ENCODE measurements at regions not wholly inside any gene's neighbourhood (a gene's known extent, or its start where the extent isn't known, plus 50 kb on each side); places are given as distances from the start of the nearest gene placed in this dataset.

GRCh38 chr7:157483971-157484410, 147.2 kb downstream of the DNAJB6 start:
- no peak for DNase-seq
- Histone ChIP-seq H3K27me3 (ENCODE audit: insufficient read depth, low read length, poor library complexity) (no peaks in the 10 kb centered on the region), H3K18ac (ENCODE audit: low read length) (no peak overlapping the region), H2BK15ac (replicated peaks; ENCODE audit: low read depth) (no peak overlapping the region), H2BK120ac (ENCODE audit: low read depth, low read length) (no peak overlapping the region), H3K9ac (ENCODE audit: low read length) (no peak overlapping the region), H3K23ac (ENCODE audit: low read length) (no peak overlapping the region), H2BK5ac (ENCODE audit: low read length) (no peak overlapping the region), H3K4me1 (ENCODE audit: control insufficient read depth, low read depth, low read length) (no peaks in the 10 kb centered on the region), H3K79me2 (ENCODE audit: control insufficient read depth, insufficient read depth, low read length) (no peaks in the 10 kb centered on the region), H4K8ac (ENCODE audit: low read depth, low read length) (no peak overlapping the region), H3K56ac (ENCODE audit: low read length) (no peak overlapping the region), H3K36me3 (ENCODE audit: control insufficient read depth, insufficient read depth, low read length) (no peaks in the 10 kb centered on the region), H3K79me1 (ENCODE audit: low read length) (no peaks in the 10 kb centered on the region), H3K4me3 (ENCODE audit: low read length) (no peak overlapping the region), H3K4me2 (ENCODE audit: low read length) (no peak overlapping the region), H4K5ac (ENCODE audit: low read length) (no peak overlapping the region), H3K27ac (ENCODE audit: low read depth, low read length) (no peak overlapping the region), H2AK5ac (ENCODE audit: low read length) (no peak overlapping the region), H3K4ac (ENCODE audit: low read depth, low read length) (no peak overlapping the region)
- no CpG with 5 or more reads among the region's 11 CpGs for WGBS (ENCODE audit: extremely low coverage, insufficient coverage, low lambda C conversion rate)

- WGBS (ENCODE audit: extremely low coverage, insufficient coverage, low lambda C conversion rate), result no CpG with 5 or more reads among the region's 28 CpGs
These were observed 147.7 kb downstream of the DNAJB6 start for GRCh38 chr7:157484411-157485081.

GRCh38 chr7:157485361-157485831, 148.6 kb downstream of the DNAJB6 start:
- Histone ChIP-seq H3K4ac (ENCODE audit: low read depth, low read length) (no peak overlapping the region), H3K18ac (ENCODE audit: low read length) (no peak overlapping the region), H4K8ac (ENCODE audit: low read depth, low read length) (no peak overlapping the region), H3K79me2 (ENCODE audit: control insufficient read depth, insufficient read depth, low read length) (no peaks in the 10 kb centered on the region), H3K4me1 (ENCODE audit: control insufficient read depth, low read depth, low read length) (no peaks in the 10 kb centered on the region), H3K79me1 (ENCODE audit: low read length) (no peaks in the 10 kb centered on the region), H3K27me3 (ENCODE audit: insufficient read depth, low read length, poor library complexity) (no peaks in the 10 kb centered on the region), H3K23ac (ENCODE audit: low read length) (no peak overlapping the region), H2BK15ac (replicated peaks; ENCODE audit: low read depth) (no peak overlapping the region), H3K36me3 (ENCODE audit: control insufficient read depth, insufficient read depth, low read length) (no peaks in the 10 kb centered on the region), H3K56ac (ENCODE audit: low read length) (no peak overlapping the region), H3K27ac (ENCODE audit: low read depth, low read length) (no peak overlapping the region), H3K4me2 (ENCODE audit: low read length) (no peak overlapping the region), H2BK5ac (ENCODE audit: low read length) (no peak overlapping the region), H3K9ac (ENCODE audit: low read length) (no peak overlapping the region), H4K5ac (ENCODE audit: low read length) (no peak overlapping the region), H2AK5ac (ENCODE audit: low read length) (no peak overlapping the region), H3K4me3 (ENCODE audit: low read length) (no peak overlapping the region), H2BK120ac (ENCODE audit: low read depth, low read length) (no peak overlapping the region)
- no CpG with 5 or more reads among the region's 12 CpGs for WGBS (ENCODE audit: extremely low coverage, insufficient coverage, low lambda C conversion rate)
- no peak for DNase-seq

More at GRCh38 chr7:157484411-157485081, 147.7 kb downstream of the DNAJB6 start:
- no peak overlapping the region for H3K4me2 ChIP-seq (ENCODE audit: low read length)
- H3K36me3 ChIP-seq (ENCODE audit: control insufficient read depth, insufficient read depth, low read length), result no peaks in the 10 kb centered on the region
- no peak overlapping the region for H4K8ac ChIP-seq (ENCODE audit: low read depth, low read length)
- no peak overlapping the region for H2BK15ac ChIP-seq (replicated peaks; ENCODE audit: low read depth)
- H3K23ac ChIP-seq (ENCODE audit: low read length), result no peak overlapping the region
- H3K56ac ChIP-seq (ENCODE audit: low read length), result no peak overlapping the region
- H2AK5ac ChIP-seq (ENCODE audit: low read length), result no peak overlapping the region
- no peak overlapping the region for H3K27ac ChIP-seq (ENCODE audit: low read depth, low read length)
- no peak overlapping the region for H3K4ac ChIP-seq (ENCODE audit: low read depth, low read length)
- no peaks in the 10 kb centered on the region for H3K27me3 ChIP-seq (ENCODE audit: insufficient read depth, low read length, poor library complexity)
- H3K4me1 ChIP-seq (ENCODE audit: control insufficient read depth, low read depth, low read length), result no peaks in the 10 kb centered on the region
- no peaks in the 10 kb centered on the region for H3K79me1 ChIP-seq (ENCODE audit: low read length)
- no peak overlapping the region for H2BK5ac ChIP-seq (ENCODE audit: low read length)
- H3K9ac ChIP-seq (ENCODE audit: low read length), result no peak overlapping the region
- DNase-seq, result no peak
- H3K79me2 ChIP-seq (ENCODE audit: control insufficient read depth, insufficient read depth, low read length), result no peaks in the 10 kb centered on the region
- H3K18ac ChIP-seq (ENCODE audit: low read length), result no peak overlapping the region
- H3K4me3 ChIP-seq (ENCODE audit: low read length), result no peak overlapping the region
- H2BK120ac ChIP-seq (ENCODE audit: low read depth, low read length), result no peak overlapping the region
- H4K5ac ChIP-seq (ENCODE audit: low read length), result no peak overlapping the region

- WGBS (ENCODE audit: extremely low coverage, insufficient coverage, low lambda C conversion rate), result 100% methylated on average over 1 of the region's 11 CpGs
These were observed 149.4 kb downstream of the DNAJB6 start for GRCh38 chr7:157486007-157486755.

GRCh38 chr7:157487046-157487770, 150.4 kb downstream of the DNAJB6 start:
- Histone ChIP-seq H3K4ac (ENCODE audit: low read depth, low read length) (no peak overlapping the region), H3K23ac (ENCODE audit: low read length) (no peak overlapping the region), H3K79me1 (ENCODE audit: low read length) (no peaks in the 10 kb centered on the region), H4K8ac (ENCODE audit: low read depth, low read length) (no peak overlapping the region), H3K18ac (ENCODE audit: low read length) (no peak overlapping the region), H3K4me2 (ENCODE audit: low read length) (no peak overlapping the region), H3K9ac (ENCODE audit: low read length) (no peak overlapping the region), H2BK120ac (ENCODE audit: low read depth, low read length) (no peak overlapping the region), H3K4me1 (ENCODE audit: control insufficient read depth, low read depth, low read length) (no peaks in the 10 kb centered on the region), H3K56ac (ENCODE audit: low read length) (no peak overlapping the region), H3K27ac (ENCODE audit: low read depth, low read length) (no peak overlapping the region), H4K5ac (ENCODE audit: low read length) (no peak overlapping the region), H3K79me2 (ENCODE audit: control insufficient read depth, insufficient read depth, low read length) (no peaks in the 10 kb centered on the region), H3K4me3 (ENCODE audit: low read length) (no peak overlapping the region), H2AK5ac (ENCODE audit: low read length) (no peak overlapping the region), H3K27me3 (ENCODE audit: insufficient read depth, low read length, poor library complexity) (no peaks in the 10 kb centered on the region), H2BK5ac (ENCODE audit: low read length) (no peak overlapping the region), H3K36me3 (ENCODE audit: control insufficient read depth, insufficient read depth, low read length) (no peaks in the 10 kb centered on the region), H2BK15ac (replicated peaks; ENCODE audit: low read depth) (no peak overlapping the region)
- no peak for DNase-seq
- no CpG with 5 or more reads among the region's 24 CpGs for WGBS (ENCODE audit: extremely low coverage, insufficient coverage, low lambda C conversion rate)

More at GRCh38 chr7:157486007-157486755, 149.4 kb downstream of the DNAJB6 start:
- no peak overlapping the region for H3K4me2 ChIP-seq (ENCODE audit: low read length)
- no peak overlapping the region for H3K4ac ChIP-seq (ENCODE audit: low read depth, low read length)
- H3K79me2 ChIP-seq (ENCODE audit: control insufficient read depth, insufficient read depth, low read length), result no peaks in the 10 kb centered on the region
- H4K8ac ChIP-seq (ENCODE audit: low read depth, low read length), result no peak overlapping the region
- H3K23ac ChIP-seq (ENCODE audit: low read length), result no peak overlapping the region
- no peak overlapping the region for H3K9ac ChIP-seq (ENCODE audit: low read length)
- no peaks in the 10 kb centered on the region for H3K36me3 ChIP-seq (ENCODE audit: control insufficient read depth, insufficient read depth, low read length)
- H3K18ac ChIP-seq (ENCODE audit: low read length), result no peak overlapping the region
- no peak overlapping the region for H2AK5ac ChIP-seq (ENCODE audit: low read length)
- no peak overlapping the region for H2BK5ac ChIP-seq (ENCODE audit: low read length)
- no peak overlapping the region for H3K56ac ChIP-seq (ENCODE audit: low read length)
- H4K5ac ChIP-seq (ENCODE audit: low read length), result no peak overlapping the region
- no peaks in the 10 kb centered on the region for H3K4me1 ChIP-seq (ENCODE audit: control insufficient read depth, low read depth, low read length)
- H2BK15ac ChIP-seq (replicated peaks; ENCODE audit: low read depth), result no peak overlapping the region
- no peak overlapping the region for H3K4me3 ChIP-seq (ENCODE audit: low read length)
- no peak overlapping the region for H2BK120ac ChIP-seq (ENCODE audit: low read depth, low read length)
- DNase-seq, result no peak
- no peaks in the 10 kb centered on the region for H3K27me3 ChIP-seq (ENCODE audit: insufficient read depth, low read length, poor library complexity)
- no peak overlapping the region for H3K27ac ChIP-seq (ENCODE audit: low read depth, low read length)
- H3K79me1 ChIP-seq (ENCODE audit: low read length), result no peaks in the 10 kb centered on the region

Measured in mesendoderm (in vitro differentiated cells).